ENCODE measurements at regions not wholly inside any gene's neighbourhood (a gene's known extent, or its start where the extent isn't known, plus 50 kb on each side); places are given as distances from the start of the nearest gene placed in this dataset.
A peak's percentile ranks its signal among the peaks of the same experiment; 100 is the strongest.

GRCh38 chr3:76653640-76654251 lies 386.2 kb upstream of the ROBO2 start:
- no peak for DNase-seq
- 88% methylated on average over 2 of the region's 6 CpGs for WGBS (ENCODE audit: insufficient coverage)
- intact Hi-C loops (cut with micrococcal nuclease): no loop called here
- Histone ChIP-seq H3K79me2 (ENCODE audit: insufficient read depth, low read length) (no peaks in the 10 kb centered on the region), H3K27me3 (ENCODE audit: control insufficient read depth in 2 of 2, insufficient read depth in 2 of 2, low read length in 2 of 2) (no peaks in the 10 kb centered on the region), H3K4me1 (ENCODE audit: control insufficient read depth in 1 of 2, insufficient read depth in 2 of 2, low read length in 2 of 2) (no peaks in the 10 kb centered on the region), H3K9me3 (replicated peaks in 1 of 2; ENCODE audit: control insufficient read depth in 1 of 2, insufficient read depth in 1 of 2, low read length in 2 of 2) (no peaks in the 10 kb centered on the region), H3K4me2 (replicated peaks; ENCODE audit: extremely low read depth, low read length, poor library complexity, severe bottlenecking) (no peak overlapping the region), H3K9ac (ENCODE audit: insufficient read depth, low read length, poor library complexity, severe bottlenecking) (no peak overlapping the region), H3K27ac (ENCODE audit: low read depth in 1 of 2, low read length in 2 of 2) (no peak overlapping the region), H2AFZ (ENCODE audit: insufficient read depth, low read depth, low read length, poor library complexity, severe bottlenecking) (no peak overlapping the region), H3K36me3 (replicated peaks in 1 of 2; ENCODE audit: control insufficient read depth in 1 of 2, insufficient read depth in 2 of 2, low read length in 2 of 2) (no peaks in the 10 kb centered on the region), H4K20me1 (ENCODE audit: insufficient read depth, low read length) (no peaks in the 10 kb centered on the region), H3K4me3 (replicated peaks in 1 of 3; ENCODE audit: low read depth in 2 of 3, low read length in 3 of 3) (no peak overlapping the region)
- Mint-ChIP-seq H3K36me3 (no peaks in the 10 kb centered on the region), H3K9me3 (peaks cover 0 to 4% (median 0%) of the 10 kb centered on the region in 7 donors), H3K27me3 (ENCODE audit: low read depth in 3 of 3) (no peaks in the 10 kb centered on the region), H3K4me1 (no peaks in the 10 kb centered on the region), H3K4me3 (no peak overlapping the region), H3K27ac (no peak overlapping the region)
- TF ChIP-seq CTCF (IDR thresholded peaks at IDR 0.05): no peak

- intact Hi-C loops (cut with micrococcal nuclease): no loop called here
- H3K9me3 Mint-ChIP-seq: peaks cover 0 to 4% (median 0%) of the 10 kb centered on the region in 7 donors
- Histone ChIP-seq H3K36me3 (replicated peaks in 1 of 2; ENCODE audit: control insufficient read depth in 1 of 2, insufficient read depth in 2 of 2, low read length in 2 of 2) (no peaks in the 10 kb centered on the region), H3K4me1 (ENCODE audit: control insufficient read depth in 1 of 2, insufficient read depth in 2 of 2, low read length in 2 of 2) (no peaks in the 10 kb centered on the region), H3K4me2 (replicated peaks; ENCODE audit: extremely low read depth, low read length, poor library complexity, severe bottlenecking) (no peak overlapping the region), H2AFZ (ENCODE audit: insufficient read depth, low read depth, low read length, poor library complexity, severe bottlenecking) (no peak overlapping the region), H3K79me2 (ENCODE audit: insufficient read depth, low read length) (no peaks in the 10 kb centered on the region), H3K27me3 (ENCODE audit: control insufficient read depth in 2 of 2, insufficient read depth in 2 of 2, low read length in 2 of 2) (no peaks in the 10 kb centered on the region), H3K9ac (ENCODE audit: insufficient read depth, low read length, poor library complexity, severe bottlenecking) (no peak overlapping the region), H4K20me1 (ENCODE audit: insufficient read depth, low read length) (no peaks in the 10 kb centered on the region), H3K27ac (ENCODE audit: low read depth in 1 of 2, low read length in 2 of 2) (no peak overlapping the region), H3K4me3 (replicated peaks in 1 of 3; ENCODE audit: low read depth in 2 of 3, low read length in 3 of 3) (no peak overlapping the region), H3K9me3 (replicated peaks in 1 of 2; ENCODE audit: control insufficient read depth in 1 of 2, insufficient read depth in 1 of 2, low read length in 2 of 2) (no peaks in the 10 kb centered on the region)
- H3K4me3 Mint-ChIP-seq: no peak overlapping the region
- no peak for TF ChIP-seq CTCF (IDR thresholded peaks at IDR 0.05)
- DNase-seq: no peak
- no CpG with 5 or more reads among the region's 4 CpGs for WGBS (ENCODE audit: insufficient coverage)
- no peaks in the 10 kb centered on the region for H3K4me1 Mint-ChIP-seq
- peak overlapping the region in 1 of 7 donors; percentile 2 for H3K27ac Mint-ChIP-seq
- no peaks in the 10 kb centered on the region for H3K27me3 Mint-ChIP-seq (ENCODE audit: low read depth in 3 of 3)
- H3K36me3 Mint-ChIP-seq: no peaks in the 10 kb centered on the region
Measured at GRCh38 chr3:76656531-76657070, 383.3 kb upstream of the ROBO2 start.
